ENCODE measurements at regions not wholly inside any gene's neighbourhood (a gene's known extent, or its start where the extent isn't known, plus 50 kb on each side); places are given as distances from the start of the nearest gene placed in this dataset.

DNA sequence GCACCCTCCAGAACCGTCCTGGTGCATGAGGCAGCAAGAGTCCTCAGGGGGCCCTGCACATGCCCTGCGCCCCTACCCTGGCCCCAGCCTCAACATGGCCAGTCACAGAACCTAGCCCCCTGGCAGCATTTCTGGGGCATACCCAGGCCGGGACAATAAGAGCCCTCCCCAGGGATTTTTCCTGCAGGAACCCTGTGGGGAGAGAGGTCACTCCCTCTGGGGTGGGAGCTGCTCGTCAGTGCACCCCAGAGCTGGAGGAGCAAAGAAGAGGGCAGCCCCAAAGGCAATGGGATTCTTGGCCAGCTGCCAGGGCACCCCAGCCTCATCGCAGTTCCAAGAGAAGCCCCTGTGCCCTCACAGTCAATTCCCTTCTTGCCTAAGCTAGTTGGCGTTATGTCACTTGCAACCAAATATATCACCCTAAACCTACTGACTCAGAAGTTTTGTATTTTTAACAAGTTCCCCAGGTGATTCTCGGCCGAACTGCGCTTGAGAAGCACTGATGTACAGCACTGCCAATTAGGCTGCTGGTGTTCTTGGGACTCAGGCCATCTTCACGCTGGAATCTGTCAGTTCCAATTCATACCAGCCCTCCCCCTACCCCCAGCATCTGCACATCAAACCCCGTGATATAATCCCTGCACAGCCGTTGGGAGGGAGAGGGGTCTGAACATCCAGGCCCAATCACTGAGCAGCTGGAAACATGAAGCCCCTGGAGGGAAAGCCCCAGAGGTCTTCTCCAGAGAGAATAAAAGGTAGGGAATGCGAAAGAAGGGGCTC lies 87.5 kb upstream of the PRR20G start:
- no peak for DNase-seq (ENCODE audit: low read depth in 2 of 2)

DNA sequence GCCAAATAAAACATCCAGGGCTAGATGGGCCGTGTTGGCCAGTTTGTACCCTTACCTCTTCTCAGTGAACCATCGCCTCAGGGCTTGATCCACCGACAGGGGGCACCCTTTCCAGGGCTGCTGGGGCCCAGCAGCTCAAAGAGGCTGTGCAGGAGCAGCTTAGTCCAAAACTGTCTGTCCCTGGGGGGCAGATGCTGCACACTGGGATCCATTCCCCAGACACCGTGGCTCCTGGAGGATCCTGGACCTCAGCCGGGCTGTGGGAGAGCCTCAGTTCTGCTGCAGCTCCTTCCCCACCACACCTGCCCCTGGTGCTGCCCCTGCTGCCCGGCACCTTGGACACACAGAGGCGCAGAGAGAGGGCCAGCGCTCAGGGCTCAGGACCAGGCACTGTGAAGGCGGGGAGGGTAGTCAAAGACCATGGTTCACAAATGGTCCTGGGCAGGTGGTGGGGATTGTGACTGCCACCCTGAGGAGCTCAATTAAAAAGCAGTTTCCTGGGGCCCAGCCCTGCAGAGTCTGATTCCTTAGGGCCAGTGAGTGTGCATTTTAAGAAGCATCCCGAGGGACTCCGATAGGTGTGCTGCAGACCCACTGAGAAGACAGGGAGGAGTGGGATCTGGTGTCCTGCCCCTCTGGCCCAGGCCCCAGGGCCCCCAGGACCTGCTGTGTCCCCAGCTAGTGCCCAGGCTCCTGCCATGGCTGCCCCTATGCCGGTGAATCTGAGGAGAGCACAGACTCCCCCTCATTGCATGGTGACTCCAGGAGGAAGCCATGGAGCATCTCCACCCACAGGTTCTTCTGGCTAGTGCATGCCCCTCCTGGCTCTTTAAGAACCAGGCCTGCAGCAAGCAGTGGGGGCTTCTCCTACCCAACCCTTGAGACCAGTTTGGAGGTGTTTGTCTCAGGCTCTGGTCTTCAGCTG lies 86.5 kb upstream of the PRR20G start:
- peak; percentile 7 to 16 for DNase-seq (ENCODE audit: low read depth in 2 of 2)

DNA sequence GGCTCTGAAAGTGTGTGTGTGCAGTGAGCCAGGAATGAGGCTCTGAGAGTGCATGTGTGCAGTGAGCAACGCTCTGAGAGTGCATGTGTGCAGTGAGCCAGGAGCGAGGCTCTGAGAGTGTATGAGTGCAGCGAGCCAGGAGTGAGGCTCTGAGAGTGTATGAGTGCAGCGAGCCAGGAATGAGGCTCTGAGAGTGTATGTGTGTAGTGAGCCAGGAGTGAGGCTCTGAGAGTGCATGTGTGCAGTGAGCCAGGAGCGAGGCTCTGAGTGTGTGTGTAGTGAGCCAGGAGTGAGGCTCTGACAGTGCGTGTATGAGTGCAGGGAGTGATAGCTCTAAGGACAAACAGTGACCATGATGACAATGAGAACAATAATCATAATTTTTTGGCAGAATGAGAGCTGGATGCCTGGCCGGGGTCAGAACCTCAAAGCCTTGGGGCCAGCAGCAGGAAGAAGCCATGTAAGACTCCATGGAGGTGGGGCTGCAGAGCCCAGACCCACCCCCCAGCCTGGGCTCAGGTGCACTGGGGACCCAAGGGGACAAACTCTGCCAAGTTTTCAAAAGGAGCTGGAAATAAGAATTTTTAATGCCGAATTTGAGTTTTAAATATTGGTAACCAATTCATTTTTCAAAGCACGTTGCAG lies 85.7 kb upstream of the PRR20G start:
- DNase-seq (ENCODE audit: low read depth in 2 of 2): no peak

DNA sequence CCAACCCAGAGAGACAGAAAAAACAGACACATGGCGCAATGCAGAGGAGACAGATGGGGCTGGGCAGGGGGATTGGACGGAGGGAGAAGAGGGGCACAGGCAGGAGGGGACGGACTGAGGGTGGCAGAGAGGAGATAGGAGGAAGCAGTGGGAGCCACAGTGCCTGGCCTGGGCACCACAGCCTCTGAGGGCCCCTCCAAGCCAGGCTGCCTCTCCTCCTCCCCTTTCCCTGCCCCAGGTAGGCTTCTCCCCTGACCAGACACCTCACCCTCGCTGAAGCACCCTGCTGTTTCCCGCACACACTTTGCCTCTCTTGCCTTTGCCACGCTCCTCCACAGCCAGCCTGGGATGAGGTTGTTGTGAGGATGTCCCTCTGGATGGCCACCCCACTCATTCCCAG lies 84.0 kb upstream of the PRR20G start:
- no peak for DNase-seq (ENCODE audit: low read depth in 2 of 2)

DNA sequence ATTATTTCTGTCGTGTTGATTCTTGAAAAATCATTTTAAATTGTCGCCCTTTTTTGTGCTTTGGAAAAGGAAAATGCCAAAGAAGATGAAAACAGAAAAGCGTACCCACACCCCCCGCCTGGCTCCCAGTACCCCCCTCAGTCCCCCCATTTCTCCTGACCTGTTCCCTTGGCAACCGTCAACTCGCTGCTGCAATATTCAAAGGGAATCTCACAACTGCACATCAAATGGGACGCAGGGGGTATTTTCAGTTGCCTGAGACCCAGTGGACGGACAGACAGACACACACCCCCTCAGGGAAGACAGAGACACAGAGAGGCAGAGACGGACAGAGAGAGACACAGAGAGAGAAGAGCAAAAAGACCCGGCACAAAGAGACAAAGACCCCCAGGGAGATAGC lies 83.5 kb upstream of the PRR20G start:
- no peak for DNase-seq (ENCODE audit: low read depth in 2 of 2)

DNA sequence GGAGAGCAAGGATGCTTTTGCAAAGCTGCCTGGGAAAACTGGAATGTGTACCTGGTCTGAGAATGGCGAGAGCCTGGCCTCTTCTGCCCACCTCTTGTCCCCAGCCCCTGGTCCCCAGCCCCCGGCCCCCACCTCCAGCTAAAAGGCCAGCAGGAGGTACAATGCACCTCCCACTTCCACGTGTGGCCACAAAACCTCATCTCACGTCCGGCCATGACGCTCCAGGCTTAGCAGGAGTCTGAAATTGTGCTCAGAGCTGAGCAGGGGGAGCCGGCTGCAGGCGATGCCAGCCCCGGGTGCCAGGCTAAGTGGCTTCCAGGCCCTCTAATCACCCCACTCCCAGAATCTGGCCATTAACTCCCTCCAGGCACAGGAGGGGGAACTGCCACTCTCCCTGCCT lies 83.1 kb upstream of the PRR20G start:
- no peak for DNase-seq (ENCODE audit: low read depth in 2 of 2)

DNA sequence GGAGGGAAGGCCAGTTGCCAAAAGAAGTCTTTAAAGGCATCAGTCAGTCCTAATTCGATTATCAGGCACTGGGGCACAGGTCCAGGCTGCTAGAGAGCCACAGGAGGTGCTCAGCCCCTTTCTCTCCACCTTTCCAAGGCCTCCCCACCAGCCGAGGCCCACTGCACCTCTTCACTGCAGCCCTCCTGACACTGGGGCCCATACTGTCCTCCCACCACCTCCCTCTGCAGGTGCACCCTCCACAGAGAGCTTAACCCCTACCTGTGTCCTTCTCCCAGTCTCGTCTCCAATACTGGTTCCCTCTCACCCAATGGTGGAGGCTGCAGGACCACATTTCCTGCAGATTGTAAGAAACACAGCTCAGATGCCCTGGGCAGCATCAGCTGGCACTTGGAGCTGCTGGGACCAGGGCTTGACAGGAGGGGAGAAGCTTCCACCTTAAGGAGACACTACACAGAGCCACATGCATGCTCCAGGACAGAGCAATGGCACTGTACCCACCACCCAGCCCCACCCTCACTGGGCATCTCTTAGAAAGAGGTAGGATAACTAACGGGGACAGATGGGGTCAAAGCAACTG lies 81.6 kb upstream of the PRR20G start:
- DNase-seq (ENCODE audit: low read depth in 2 of 2): no peak

DNA sequence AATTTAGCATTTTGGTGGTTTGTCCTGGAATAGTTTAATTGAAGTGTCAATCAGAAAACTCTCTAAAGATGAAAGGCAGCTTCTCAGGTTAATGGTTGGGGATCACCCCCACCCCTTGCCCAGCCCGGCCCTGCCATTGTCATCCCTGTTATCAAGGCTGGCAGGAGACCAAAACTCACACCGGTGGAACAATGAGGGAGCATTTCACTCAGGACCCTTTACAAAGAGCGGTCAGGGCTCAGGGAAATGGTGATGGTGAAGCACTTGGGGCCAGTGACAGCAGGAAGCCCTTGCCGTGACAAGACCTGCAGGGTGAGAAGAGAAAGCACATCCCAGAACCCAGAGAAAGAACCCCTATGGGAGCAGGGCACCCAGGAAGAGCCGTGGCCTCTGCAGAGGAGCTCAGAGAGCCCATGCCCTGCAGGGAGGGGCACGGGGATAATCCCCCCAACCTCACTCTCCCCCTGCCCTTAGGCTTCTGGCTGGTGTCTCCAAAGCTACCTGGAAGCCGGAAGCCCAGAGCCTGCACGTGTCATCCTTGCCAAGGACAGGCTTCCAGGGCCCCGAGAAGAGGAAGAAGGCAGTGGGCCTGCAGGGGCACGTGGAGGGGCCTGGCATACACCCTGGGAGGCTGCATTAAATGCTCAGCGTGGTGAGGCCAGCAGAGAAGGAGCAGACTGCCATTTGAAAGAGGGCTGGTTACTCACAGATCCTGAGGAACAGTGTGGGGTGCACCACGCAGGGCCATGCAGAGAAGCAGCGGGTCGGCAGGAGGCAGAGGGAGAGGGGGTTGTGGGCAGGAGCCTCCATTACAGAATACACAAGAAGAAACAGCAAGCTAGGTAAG lies 80.6 kb upstream of the PRR20G start:
- DNase-seq (ENCODE audit: low read depth in 2 of 2): peak in 1 of 2 donors; percentile 68

DNA sequence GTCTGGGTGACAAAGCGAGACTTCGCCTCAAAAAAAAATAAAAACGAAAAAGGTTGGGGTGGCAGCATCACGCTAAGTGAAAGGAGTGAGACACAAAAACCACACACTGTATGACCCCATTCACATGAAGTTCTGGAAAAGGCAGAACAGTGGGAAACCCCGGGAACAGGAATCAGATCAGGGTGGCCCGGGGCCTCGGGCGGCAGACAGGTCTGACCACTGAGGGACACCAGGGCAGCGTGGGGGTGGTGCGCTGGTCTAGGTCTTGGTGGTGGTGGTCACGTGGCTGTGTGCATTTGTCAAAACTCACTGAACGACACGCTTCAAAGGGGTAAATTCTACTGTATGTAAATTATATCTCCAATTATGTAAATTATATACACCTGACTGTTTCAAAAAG lies 79.7 kb upstream of the PRR20G start:
- no peak for DNase-seq (ENCODE audit: low read depth in 2 of 2)

DNA sequence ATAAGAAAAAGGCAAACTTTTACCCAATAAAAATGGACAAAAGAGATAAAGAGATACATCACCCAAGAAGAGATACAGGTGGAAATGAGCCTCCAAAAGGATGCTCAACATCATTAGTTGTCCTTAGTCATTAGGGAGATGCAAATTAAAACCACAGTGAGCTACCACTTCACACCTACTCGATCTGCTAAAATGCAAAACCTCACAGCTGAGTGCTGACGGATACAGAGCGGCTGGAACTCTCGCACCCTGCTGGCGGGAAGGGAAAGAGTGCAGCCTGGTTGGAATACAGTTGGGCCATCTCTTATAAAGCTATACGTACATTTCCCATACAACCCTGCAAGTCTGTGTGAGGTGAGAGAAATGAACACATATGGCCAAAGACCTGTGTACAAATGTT lies 78.5 kb upstream of the PRR20G start:
- no peak for DNase-seq (ENCODE audit: low read depth in 2 of 2)

DNA sequence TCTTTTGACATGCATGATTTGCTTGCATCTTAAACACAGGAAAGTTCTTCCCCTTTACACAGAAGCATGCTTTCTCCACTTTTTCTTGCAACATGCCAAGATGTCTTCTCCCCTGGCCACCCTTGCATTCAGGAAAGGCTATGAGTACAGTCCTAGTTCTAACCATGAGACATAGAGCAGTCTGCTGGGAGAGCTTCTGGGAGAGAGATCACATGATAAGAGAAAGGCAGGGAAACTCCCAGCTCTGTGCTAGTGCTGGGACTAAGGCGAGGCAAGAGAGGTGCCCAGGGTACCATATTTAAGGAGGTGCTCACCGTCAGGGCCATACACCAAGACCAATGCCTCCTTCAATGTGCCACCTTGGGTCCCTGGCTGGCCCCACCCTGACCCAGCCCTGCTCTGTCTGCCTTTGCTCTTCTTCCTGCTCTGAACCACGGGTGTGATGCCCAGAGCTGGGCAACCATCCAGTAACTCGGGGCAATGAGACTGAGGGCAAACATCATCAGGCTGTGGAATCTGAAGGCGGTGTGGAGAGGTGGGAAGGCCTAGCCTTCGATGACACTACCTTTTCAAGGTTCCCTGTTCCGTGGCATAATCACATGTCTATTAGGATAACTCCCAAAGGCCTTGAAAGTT lies 77.4 kb upstream of the PRR20G start:
- DNase-seq (ENCODE audit: low read depth in 2 of 2): no peak

DNA sequence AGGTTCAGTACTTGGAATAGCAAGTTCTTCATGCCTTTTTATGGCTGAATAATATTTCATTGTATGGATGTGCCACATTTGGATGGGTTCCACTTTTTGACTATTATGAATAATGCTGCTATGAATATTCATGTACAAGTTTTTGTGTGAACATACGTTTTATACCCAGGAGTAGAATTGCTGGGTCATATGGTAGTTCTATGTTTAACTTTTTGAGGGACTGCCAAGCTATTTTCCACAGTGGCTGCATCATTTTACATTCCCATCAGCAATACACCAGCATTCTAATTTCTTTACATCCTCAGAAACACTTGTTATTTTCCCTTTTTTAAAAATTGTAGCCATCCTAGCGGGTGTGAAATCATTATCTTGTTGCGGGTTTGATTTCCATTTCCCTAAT lies 76.0 kb upstream of the PRR20G start:
- no peak for DNase-seq (ENCODE audit: low read depth in 2 of 2)

DNA sequence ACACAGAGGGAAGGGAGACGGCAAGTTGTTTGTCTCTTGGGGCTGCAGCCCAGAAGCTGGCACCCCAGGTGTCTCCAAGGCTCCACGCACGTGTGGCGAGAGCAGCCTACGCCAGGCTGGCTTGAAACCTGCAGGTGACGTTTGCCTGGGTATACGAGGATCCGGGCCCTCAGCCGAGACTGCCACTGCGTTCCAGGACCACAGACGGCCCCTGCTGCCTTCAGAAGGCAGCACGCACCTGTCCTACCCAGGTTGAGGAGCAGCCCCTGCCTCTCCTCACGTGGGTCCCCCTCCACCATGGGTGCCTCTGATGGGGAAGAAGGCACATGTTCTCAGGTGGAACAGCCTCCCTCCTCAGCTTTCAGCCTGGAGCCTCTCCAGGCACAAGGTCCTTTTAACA lies 75.3 kb upstream of the PRR20G start:
- no peak for DNase-seq (ENCODE audit: low read depth in 2 of 2)

DNA sequence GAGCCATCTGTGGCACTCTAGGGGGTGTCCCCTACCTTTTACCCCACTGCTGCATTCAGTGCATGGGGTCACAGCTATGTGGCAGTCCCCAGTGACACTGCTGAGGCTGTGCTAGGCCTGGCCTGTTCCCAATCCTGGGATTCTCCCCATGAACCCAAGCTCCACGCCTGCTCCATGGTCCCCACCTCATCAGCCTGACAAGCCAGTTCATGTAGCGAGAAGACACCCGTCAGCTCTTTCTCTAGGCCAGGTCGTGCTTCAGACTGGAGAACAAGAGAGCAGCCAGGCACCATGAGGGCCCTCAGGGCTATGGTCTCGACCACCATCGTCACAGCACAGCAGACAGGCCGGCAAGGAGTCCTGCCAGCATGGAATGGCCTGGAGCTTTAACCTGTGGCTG lies 72.8 kb upstream of the PRR20G start:
- DNase-seq (ENCODE audit: low read depth in 2 of 2): no peak

DNA sequence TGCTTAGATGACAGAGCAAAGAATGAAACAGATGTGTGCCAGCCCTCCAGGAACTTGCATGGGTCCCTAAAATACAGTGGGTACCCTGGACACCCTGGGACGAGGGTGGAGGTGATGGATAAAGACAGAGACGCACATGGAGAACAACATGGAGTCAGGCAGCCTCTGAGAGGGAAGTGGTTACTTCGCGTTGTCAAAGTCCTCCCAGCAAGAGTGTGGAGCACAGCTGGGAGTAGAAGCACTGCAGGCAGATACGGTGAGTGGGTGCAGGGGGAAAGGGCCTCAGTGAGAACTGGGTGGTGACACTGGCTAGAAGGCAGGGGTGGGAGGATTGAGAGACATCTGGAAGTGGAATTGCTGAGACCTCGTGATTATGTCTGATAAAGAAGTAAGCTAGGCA lies 70.8 kb upstream of the PRR20G start:
- DNase-seq (ENCODE audit: low read depth in 2 of 2): no peak

DNA sequence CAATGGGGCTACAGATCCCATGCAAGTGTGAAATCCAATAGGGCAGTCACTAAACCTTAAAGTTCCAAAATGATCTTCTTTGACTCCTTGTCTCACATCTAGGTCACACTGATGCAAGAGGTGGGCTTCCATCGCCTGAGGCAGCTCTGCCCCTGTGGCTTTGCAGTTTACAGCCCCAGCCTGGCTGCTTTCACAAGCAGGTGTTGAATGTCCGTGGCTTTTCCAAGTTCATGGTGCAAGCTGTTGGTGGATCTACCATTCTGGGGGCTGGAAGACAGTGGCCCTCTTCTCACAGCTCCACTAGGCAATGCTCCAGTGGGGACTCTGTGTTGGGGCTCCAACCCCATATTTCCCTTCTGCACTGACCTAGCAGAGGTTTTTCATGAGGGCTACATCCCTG lies 68.5 kb upstream of the PRR20G start:
- no peak for DNase-seq (ENCODE audit: low read depth in 2 of 2)

DNA sequence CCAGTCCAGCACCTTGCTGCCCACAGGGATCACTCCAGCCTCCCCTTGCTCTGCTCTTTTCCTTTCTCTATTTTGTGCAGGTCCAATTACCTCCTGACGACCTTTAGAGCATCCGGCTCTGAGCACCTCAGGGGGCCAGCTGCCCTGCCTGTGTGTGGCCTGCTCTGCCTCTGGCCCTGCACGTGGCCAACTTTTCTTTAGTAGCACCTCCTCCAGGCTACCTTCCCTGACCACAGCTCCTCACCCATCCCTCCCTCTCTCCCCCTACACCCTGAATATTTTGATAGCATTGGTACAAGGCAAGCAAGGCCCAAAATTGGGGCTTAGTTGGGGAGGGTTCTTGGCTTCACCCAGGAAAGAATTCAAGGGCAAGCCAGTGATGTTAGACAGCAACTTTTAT lies 66.9 kb upstream of the PRR20G start:
- no peak for DNase-seq (ENCODE audit: low read depth in 2 of 2)

DNA sequence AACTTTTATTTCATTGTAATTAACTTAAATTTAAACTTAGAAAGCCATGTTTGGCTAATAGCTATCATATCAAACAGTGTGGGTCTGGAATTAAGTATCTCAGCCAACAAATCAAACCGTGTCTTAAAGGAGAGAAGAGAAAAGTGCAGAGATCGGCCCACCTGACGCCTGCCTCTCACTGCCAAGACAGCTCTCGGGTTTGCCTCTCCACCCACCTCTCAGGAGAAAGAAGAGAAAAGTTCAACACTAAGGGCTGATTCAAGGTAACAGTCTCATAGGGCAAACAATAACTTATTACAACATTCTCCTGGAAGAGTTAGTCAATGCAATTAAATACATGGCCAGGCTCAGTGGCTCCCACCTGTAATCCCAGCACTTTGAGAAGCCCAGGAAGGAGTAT lies 64.8 kb upstream of the PRR20G start:
- no peak for DNase-seq (ENCODE audit: low read depth in 2 of 2)

DNA sequence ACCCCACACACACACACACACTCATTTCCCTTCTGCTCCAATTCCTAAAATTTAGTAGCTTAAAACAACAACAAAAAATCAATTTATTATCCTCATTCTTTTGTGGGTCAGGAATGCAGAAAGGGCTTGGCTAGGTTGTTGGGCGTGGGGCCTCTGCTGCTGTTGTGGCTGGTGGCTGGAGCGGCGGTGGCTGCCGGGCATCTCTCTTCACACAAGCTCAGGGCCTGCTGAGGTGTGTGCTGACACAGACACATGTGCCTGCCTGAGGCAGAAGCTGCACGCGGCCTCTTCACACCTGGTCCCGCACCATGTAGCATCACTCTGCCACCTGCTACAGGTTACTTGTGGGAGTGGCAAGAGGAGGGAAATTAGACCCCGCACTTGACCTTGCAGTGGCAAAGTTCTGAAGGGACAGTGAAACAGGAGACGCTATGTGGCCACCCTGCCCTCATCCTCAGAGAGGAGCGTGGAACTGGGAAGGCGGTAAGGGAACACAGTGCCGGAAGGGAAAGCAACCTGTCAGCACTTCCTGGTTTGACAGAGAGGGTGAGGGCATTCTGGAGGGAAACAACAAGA lies 64.0 kb upstream of the PRR20G start:
- DNase-seq (ENCODE audit: low read depth in 2 of 2): no peak

DNA sequence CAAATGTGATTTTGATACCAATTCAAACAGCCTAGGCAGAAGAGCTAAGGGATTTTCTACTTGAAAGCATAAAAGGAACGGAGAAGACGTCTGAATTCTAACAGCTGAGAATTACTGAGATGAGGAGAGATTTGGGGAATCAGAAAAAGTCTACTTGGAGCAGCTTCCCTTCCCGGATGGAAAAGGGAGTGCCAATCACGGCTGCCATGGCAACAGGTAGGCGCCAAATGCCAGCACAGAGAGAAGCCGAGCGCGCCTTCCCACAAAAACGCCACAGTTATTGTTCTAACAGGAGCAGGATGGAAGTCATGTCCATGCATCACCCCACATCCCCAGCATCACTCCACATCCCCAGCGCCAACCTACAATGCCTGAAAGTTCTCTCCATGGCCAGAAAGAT lies 63.5 kb upstream of the PRR20G start:
- no peak for DNase-seq (ENCODE audit: low read depth in 2 of 2)
